WERI-Rb-1 (cell line): ENCODE measurements at regions not wholly inside any gene's neighbourhood (a gene's known extent, or its start where the extent isn't known, plus 50 kb on each side); places are given as distances from the start of the nearest gene placed in this dataset.

Experiments
- DNase-seq: peaks from one replicate; pipeline ENCODE4 v3.0.0-alpha.2; 2020
- H3K27ac ChIP-seq: fragments of 250-450 bp; sonication (Bioruptor Pico); 2 replicates; pipeline ENCODE4 v1.5.1; 2020; ENCODE audit warnings: mild to moderate bottlenecking, moderate library complexity
- H3K27me3 ChIP-seq: fragments of 250-450 bp; sonication (Bioruptor Pico); 2 replicates; pipeline ENCODE4 v1.5.1; 2021; ENCODE audit warnings: mild to moderate bottlenecking, low read depth, moderate library complexity; ENCODE audit not compliant: insufficient read depth, severe bottlenecking
- H3K36me3 ChIP-seq: fragments of 250-450 bp; sonication (Bioruptor Pico); 2 replicates; pipeline ENCODE4 v1.5.1; 2020; ENCODE audit warnings: mild to moderate bottlenecking, moderate library complexity
- H3K4me3 ChIP-seq: 2 replicates; pipeline ENCODE4 v1.5.1; 2011; ENCODE audit warnings: low read depth, mild to moderate bottlenecking, control low read depth, low read length
- H3K9me3 ChIP-seq: fragments of 250-450 bp; sonication (Bioruptor Pico); 2 replicates; pipeline ENCODE4 v1.5.1; 2021; ENCODE audit warnings: mild to moderate bottlenecking, moderate library complexity; ENCODE audit not compliant: severe bottlenecking
- CTCF ChIP-seq: IDR thresholded peaks from 2 replicates; pipeline ENCODE4 v1.5.1; 2011; ENCODE audit warnings: low read depth, mild to moderate bottlenecking, control low read depth, inconsistent platforms, low read length

GRCh38 chr7:124667312-124668153 is 98.1 kb downstream of the GPR37 start:
- no peak for TF ChIP-seq CTCF
- Histone ChIP-seq H3K36me3 (no peaks in the 10 kb centered on the region), H3K9me3 (no peaks in the 10 kb centered on the region), H3K4me3 (no peak overlapping the region), H3K27me3 (no peaks in the 10 kb centered on the region), H3K27ac (no peak overlapping the region)
- DNase-seq: no peak

GRCh38 chr7:124662937-124663336 is 102.7 kb downstream of the GPR37 start:
- no peak for DNase-seq
- Histone ChIP-seq H3K4me3 (no peak overlapping the region), H3K36me3 (no peaks in the 10 kb centered on the region), H3K9me3 (no peaks in the 10 kb centered on the region), H3K27me3 (no peaks in the 10 kb centered on the region), H3K27ac (no peak overlapping the region)
- TF ChIP-seq CTCF: no peak

- H3K9me3 ChIP-seq: no peaks in the 10 kb centered on the region
- no peak overlapping the region for H3K4me3 ChIP-seq
- H3K27me3 ChIP-seq: no peaks in the 10 kb centered on the region
- DNase-seq: no peak
- no peaks in the 10 kb centered on the region for H3K36me3 ChIP-seq
- H3K27ac ChIP-seq: no peak overlapping the region
- TF ChIP-seq CTCF: no peak
These were observed 103.2 kb downstream of the GPR37 start for GRCh38 chr7:124662372-124662771.

- Histone ChIP-seq H3K4me3 (no peak overlapping the region), H3K9me3 (no peaks in the 10 kb centered on the region), H3K36me3 (no peaks in the 10 kb centered on the region), H3K27ac (no peak overlapping the region), H3K27me3 (no peaks in the 10 kb centered on the region)
- TF ChIP-seq CTCF: no peak
- DNase-seq: no peak
These were observed 109.6 kb downstream of the GPR37 start for GRCh38 chr7:124655990-124656389.

- Histone ChIP-seq H3K27ac (no peak overlapping the region), H3K27me3 (no peaks in the 10 kb centered on the region), H3K36me3 (no peaks in the 10 kb centered on the region), H3K9me3 (no peaks in the 10 kb centered on the region), H3K4me3 (no peak overlapping the region)
- no peak for TF ChIP-seq CTCF
- DNase-seq: no peak
These were observed 113.4 kb downstream of the GPR37 start for GRCh38 chr7:124652237-124652636.

GRCh38 chr7:124651136-124651535 is 114.5 kb downstream of the GPR37 start:
- Histone ChIP-seq H3K36me3 (no peaks in the 10 kb centered on the region), H3K27me3 (no peaks in the 10 kb centered on the region), H3K27ac (no peak overlapping the region), H3K9me3 (no peaks in the 10 kb centered on the region), H3K4me3 (no peak overlapping the region)
- TF ChIP-seq CTCF: no peak
- DNase-seq: no peak
